Stomach (tissue), 8 donors: ENCODE measurements at regions not wholly inside any gene's neighbourhood (a gene's known extent, or its start where the extent isn't known, plus 50 kb on each side); places are given as distances from the start of the nearest gene placed in this dataset.

Experiments
- DNase-seq, 2 donors: peaks; one replicate each; pipeline versions ENCODE4 v3.0.0 to v3.0.0-alpha.2; 2013 to 2019
- H3K27ac ChIP-seq, 5 donors: fragments of 200-600 bp in 4 of 5; sonication (generic) in 4 of 5; one replicate each; pipeline ENCODE4 v1.5.1; 2013 to 2019; ENCODE audit warnings: mild to moderate bottlenecking in 1 of 5, moderate library complexity in 1 of 5
- H3K27me3 ChIP-seq, 3 donors: fragments of 200-600 bp; sonication (generic); one replicate each; pipeline ENCODE4 v1.5.1; 2017 to 2019; ENCODE audit warnings: mixed run types in 1 of 3
- H3K36me3 ChIP-seq, 4 donors: fragments of 200-600 bp; sonication (generic); 1 replicate in 3 of 4; 2 replicates in 1 of 4; pipeline ENCODE4 v1.5.1; 2016 to 2019
- H3K4me1 ChIP-seq, 4 donors: fragments of 200-600 bp; sonication (generic); one replicate each; pipeline ENCODE4 v1.5.1; 2016 to 2019
- H3K4me3 ChIP-seq, 4 donors: fragments of 200-600 bp; sonication (generic) in 3 of 4; one replicate each; pipeline ENCODE4 v1.5.1; 2016 to 2019; ENCODE audit warnings: mild to moderate bottlenecking in 1 of 4
- H3K9me3 ChIP-seq, 4 donors: fragments of 200-600 bp; sonication (generic); one replicate each; pipeline ENCODE4 v1.5.1; 2016 to 2019
- CTCF ChIP-seq, 7 experiments: fragments of 450-650 bp in 4 of 7; fragments of 200-600 bp in 3 of 7; sonication (generic) in 3 of 7; IDR thresholded peaks; one replicate each; pipeline ENCODE4 v1.5.1; 2016 to 2019; ENCODE audit warnings: antibody characterized with exemption in 7 of 7, control low read depth in 2 of 7, mild to moderate bottlenecking in 1 of 7
- EP300 ChIP-seq: sonication (generic); formaldehyde crosslinking; IDR thresholded peaks from one replicate; pipeline ENCODE4 v1.6.1; 2017; ENCODE audit warnings: antibody characterized with exemption
- POLR2A ChIP-seq, 4 donors: fragments of 450-650 bp; IDR thresholded peaks; one replicate each; pipeline ENCODE4 v1.6.1; 2016; ENCODE audit warnings: antibody characterized with exemption in 4 of 4, control low read depth in 2 of 4, mild to moderate bottlenecking in 1 of 4, moderate library complexity in 1 of 4
- POLR2AphosphoS5 ChIP-seq, 3 donors: sonication (generic); formaldehyde crosslinking; IDR thresholded peaks; one replicate each; pipeline ENCODE4 v1.6.1; 2016; ENCODE audit warnings: antibody characterized with exemption in 3 of 3
- WGBS, 5 donors: extraction: QIAGEN DNeasy Blood & Tissue Kit in 3 of 5; methylation state at CpG; one replicate each; pipeline versions ENCODE4 v1.1.5 to v1.1.7; 2013 to 2018; 5-methylcytosine and 5-hydroxymethylcytosine counted together
- intact Hi-C: fragments of 100-400 bp; cut with DNase I; formaldehyde crosslinking; loops from one replicate; pipeline ENCODE4 v1.15.1; 2023; ENCODE audit warnings: low total_unique reads
- donor health status: healthy with polysubstance abuse.
- donor health status: Bipolar disorder and iron deficiency.
- donor health status: healthy.

GRCh38 chr2:103739921-103740320, 978.1 kb downstream of the TMEM182 start:
- no peak for DNase-seq
- H3K27me3 ChIP-seq: no peaks in the 10 kb centered on the region
- peaks cover 3 to 10% (median 7%) of the 10 kb centered on the region in 4 donors for H3K9me3 ChIP-seq
- TF ChIP-seq POLR2AphosphoS5 (IDR thresholded peaks at IDR 0.05) (no peak), POLR2A (IDR thresholded peaks at IDR 0.05) (no peak), EP300 (no peak), CTCF (IDR thresholded peaks at IDR 0.05) (no peak)
- no peaks in the 10 kb centered on the region for H3K36me3 ChIP-seq
- no peaks in the 10 kb centered on the region for H3K4me1 ChIP-seq
- intact Hi-C loops: no loop called here
- H3K4me3 ChIP-seq: no peak overlapping the region
- H3K27ac ChIP-seq: no peak overlapping the region
- 58 to 82% (median 72%) methylated on average over 1 of the region's 1 CpG for WGBS, 5 donors

- Histone ChIP-seq H3K27me3 (no peaks in the 10 kb centered on the region), H3K36me3 (no peaks in the 10 kb centered on the region), H3K4me1 (no peaks in the 10 kb centered on the region), H3K27ac (no peak overlapping the region), H3K9me3 (peaks cover 0 to 3% (median 2%) of the 10 kb centered on the region in 4 donors), H3K4me3 (no peak overlapping the region)
- DNase-seq: no peak
- WGBS, 5 donors: 75 to 94% (median 91%) methylated on average over 1 of the region's 1 CpG
- intact Hi-C loops: no loop called here
- TF ChIP-seq POLR2A (IDR thresholded peaks at IDR 0.05): no peak
- TF ChIP-seq POLR2AphosphoS5 (IDR thresholded peaks at IDR 0.05): no peak
- TF ChIP-seq CTCF (IDR thresholded peaks at IDR 0.05): no peak
- no peak for TF ChIP-seq EP300
Observed at GRCh38 chr2:103740631-103741030, 978.8 kb downstream of the TMEM182 start.

- intact Hi-C loops: no loop called here
- H3K27ac ChIP-seq: no peak overlapping the region
- H3K4me1 ChIP-seq: no peaks in the 10 kb centered on the region
- TF ChIP-seq CTCF (IDR thresholded peaks at IDR 0.05) (no peak), POLR2A (IDR thresholded peaks at IDR 0.05) (no peak), POLR2AphosphoS5 (IDR thresholded peaks at IDR 0.05) (no peak), EP300 (no peak)
- H3K36me3 ChIP-seq: no peaks in the 10 kb centered on the region
- H3K27me3 ChIP-seq: no peaks in the 10 kb centered on the region
- DNase-seq: no peak
- no peak overlapping the region for H3K4me3 ChIP-seq
- H3K9me3 ChIP-seq: no peaks in the 10 kb centered on the region
Observed at GRCh38 chr2:103743195-103743594, 981.4 kb downstream of the TMEM182 start.

GRCh38 chr2:103754530-103754929, 992.7 kb downstream of the TMEM182 start:
- TF ChIP-seq POLR2A (IDR thresholded peaks at IDR 0.05): no peak
- TF ChIP-seq CTCF (IDR thresholded peaks at IDR 0.05): no peak
- TF ChIP-seq EP300: no peak
- no peak for TF ChIP-seq POLR2AphosphoS5 (IDR thresholded peaks at IDR 0.05)
- Histone ChIP-seq H3K4me1 (no peaks in the 10 kb centered on the region), H3K4me3 (no peak overlapping the region), H3K27ac (no peak overlapping the region), H3K9me3 (peaks cover 0 to 6% (median 0%) of the 10 kb centered on the region in 4 donors), H3K27me3 (no peaks in the 10 kb centered on the region), H3K36me3 (no peaks in the 10 kb centered on the region)
- DNase-seq: no peak
- WGBS, 5 donors: 38 to 58% (median 49%) methylated on average over 2 of the region's 2 CpGs
- intact Hi-C loops: no loop called here
